ENCODE measurements at regions not wholly inside any gene's neighbourhood (a gene's known extent, or its start where the extent isn't known, plus 50 kb on each side); places are given as distances from the start of the nearest gene placed in this dataset.

- TF ChIP-seq CHD2 (IDR thresholded peaks at IDR 0.05; ENCODE audit: low read depth, low read length) (no peak), SAP30 (IDR thresholded peaks at IDR 0.05; ENCODE audit: borderline replicate concordance, insufficient read depth, low read depth, low read length, poor library complexity, severe bottlenecking) (no peak), ZNF75A (CRISPR knock-in tag; IDR thresholded peaks at IDR 0.05) (no peak)
- TF ChIP-seq, protein P1, sequence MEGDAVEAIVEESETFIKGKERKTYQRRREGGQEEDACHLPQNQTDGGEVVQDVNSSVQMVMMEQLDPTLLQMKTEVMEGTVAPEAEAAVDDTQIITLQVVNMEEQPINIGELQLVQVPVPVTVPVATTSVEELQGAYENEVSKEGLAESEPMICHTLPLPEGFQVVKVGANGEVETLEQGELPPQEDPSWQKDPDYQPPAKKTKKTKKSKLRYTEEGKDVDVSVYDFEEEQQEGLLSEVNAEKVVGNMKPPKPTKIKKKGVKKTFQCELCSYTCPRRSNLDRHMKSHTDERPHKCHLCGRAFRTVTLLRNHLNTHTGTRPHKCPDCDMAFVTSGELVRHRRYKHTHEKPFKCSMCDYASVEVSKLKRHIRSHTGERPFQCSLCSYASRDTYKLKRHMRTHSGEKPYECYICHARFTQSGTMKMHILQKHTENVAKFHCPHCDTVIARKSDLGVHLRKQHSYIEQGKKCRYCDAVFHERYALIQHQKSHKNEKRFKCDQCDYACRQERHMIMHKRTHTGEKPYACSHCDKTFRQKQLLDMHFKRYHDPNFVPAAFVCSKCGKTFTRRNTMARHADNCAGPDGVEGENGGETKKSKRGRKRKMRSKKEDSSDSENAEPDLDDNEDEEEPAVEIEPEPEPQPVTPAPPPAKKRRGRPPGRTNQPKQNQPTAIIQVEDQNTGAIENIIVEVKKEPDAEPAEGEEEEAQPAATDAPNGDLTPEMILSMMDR (IDR thresholded peaks at IDR 0.05 in 2 of 3, conservative IDR thresholded peaks at IDR 0.05 in 1 of 3; ENCODE audit: insufficient read depth in 2 of 3, low read depth in 1 of 3, low read length in 3 of 3), result no peak
Measured at GRCh38 chr7:123308254-123308951, 108.6 kb upstream of the SLC13A1 start.
